ENCODE measurements at regions not wholly inside any gene's neighbourhood (a gene's known extent, or its start where the extent isn't known, plus 50 kb on each side); places are given as distances from the start of the nearest gene placed in this dataset.
"Not testable (repeated sequence)": the region's sequence is repeated elsewhere in the genome, so short reads cannot be mapped to it uniquely, and the experiment has no call there.

DNA sequence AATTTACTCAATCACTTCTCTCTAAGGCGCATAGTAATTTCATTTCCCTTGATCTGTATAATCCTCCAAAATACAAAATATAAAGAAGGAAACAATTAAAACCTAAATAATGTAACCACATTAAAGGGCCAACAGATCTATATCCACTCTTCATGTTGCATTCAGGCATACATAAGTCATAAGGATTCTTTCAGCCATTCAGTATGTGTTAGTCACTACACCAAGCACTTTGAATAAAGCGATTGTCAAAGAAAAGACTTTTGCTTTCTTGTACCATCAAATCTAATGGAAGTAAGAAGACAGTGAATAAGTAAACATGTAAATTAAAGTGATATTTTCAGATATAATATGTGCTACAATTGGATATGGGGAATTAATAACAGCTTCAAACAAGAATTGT lies 569.2 kb upstream of the PTPRD start:
- H3K27me3 ChIP-seq (ENCODE audit: insufficient read depth, poor library complexity, severe bottlenecking) = no peaks in the 10 kb centered on the region
- no peaks in the 10 kb centered on the region for H3K9me3 ChIP-seq (ENCODE audit: severe bottlenecking)
- no peaks in the 10 kb centered on the region for H3K36me3 ChIP-seq (ENCODE audit: low read depth)
- TF ChIP-seq, protein P1, sequence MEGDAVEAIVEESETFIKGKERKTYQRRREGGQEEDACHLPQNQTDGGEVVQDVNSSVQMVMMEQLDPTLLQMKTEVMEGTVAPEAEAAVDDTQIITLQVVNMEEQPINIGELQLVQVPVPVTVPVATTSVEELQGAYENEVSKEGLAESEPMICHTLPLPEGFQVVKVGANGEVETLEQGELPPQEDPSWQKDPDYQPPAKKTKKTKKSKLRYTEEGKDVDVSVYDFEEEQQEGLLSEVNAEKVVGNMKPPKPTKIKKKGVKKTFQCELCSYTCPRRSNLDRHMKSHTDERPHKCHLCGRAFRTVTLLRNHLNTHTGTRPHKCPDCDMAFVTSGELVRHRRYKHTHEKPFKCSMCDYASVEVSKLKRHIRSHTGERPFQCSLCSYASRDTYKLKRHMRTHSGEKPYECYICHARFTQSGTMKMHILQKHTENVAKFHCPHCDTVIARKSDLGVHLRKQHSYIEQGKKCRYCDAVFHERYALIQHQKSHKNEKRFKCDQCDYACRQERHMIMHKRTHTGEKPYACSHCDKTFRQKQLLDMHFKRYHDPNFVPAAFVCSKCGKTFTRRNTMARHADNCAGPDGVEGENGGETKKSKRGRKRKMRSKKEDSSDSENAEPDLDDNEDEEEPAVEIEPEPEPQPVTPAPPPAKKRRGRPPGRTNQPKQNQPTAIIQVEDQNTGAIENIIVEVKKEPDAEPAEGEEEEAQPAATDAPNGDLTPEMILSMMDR (IDR thresholded peaks at IDR 0.05; ENCODE audit: poor library complexity, severe bottlenecking) = no peak
- ATAC-seq (ENCODE audit: low read depth) (no peak), DNase-seq (ENCODE audit: low spot score) (no peak)
- H3K4me1 ChIP-seq (ENCODE audit: insufficient read depth, poor library complexity, severe bottlenecking) = no peaks in the 10 kb centered on the region
- H3K4me3 ChIP-seq (ENCODE audit: severe bottlenecking) = no peak overlapping the region
- no peak overlapping the region for H3K27ac ChIP-seq (ENCODE audit: poor library complexity, severe bottlenecking)

DNA sequence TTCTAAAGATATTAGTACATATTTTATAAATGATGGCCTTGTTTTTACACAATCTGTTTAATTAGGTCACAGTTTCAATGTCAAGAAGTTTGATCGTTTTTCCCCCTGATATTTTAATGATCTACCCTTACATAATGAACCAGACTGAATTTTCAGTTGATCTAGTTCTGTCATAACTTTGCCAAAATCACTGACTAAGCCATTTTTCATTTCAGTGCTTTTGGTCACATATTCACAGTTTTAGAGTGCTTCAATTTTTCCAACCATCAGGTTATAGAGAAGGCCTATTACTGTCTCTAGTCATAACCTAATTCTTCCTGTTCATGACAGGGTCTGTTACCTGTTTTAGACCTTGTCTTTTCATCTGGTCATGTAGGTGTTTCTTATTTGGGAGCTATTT lies 577.9 kb upstream of the PTPRD start:
- H3K4me3 ChIP-seq (ENCODE audit: severe bottlenecking) = no peak overlapping the region
- no peak for ATAC-seq (ENCODE audit: low read depth)
- no peaks in the 10 kb centered on the region for H3K9me3 ChIP-seq (ENCODE audit: severe bottlenecking)
- H3K27me3 ChIP-seq (ENCODE audit: insufficient read depth, poor library complexity, severe bottlenecking) = no peaks in the 10 kb centered on the region
- no peak for DNase-seq (ENCODE audit: low spot score)
- no peak overlapping the region for H3K27ac ChIP-seq (ENCODE audit: poor library complexity, severe bottlenecking)
- TF ChIP-seq, protein P1 (IDR thresholded peaks at IDR 0.05; ENCODE audit: poor library complexity, severe bottlenecking) = no peak
- no peaks in the 10 kb centered on the region for H3K36me3 ChIP-seq (ENCODE audit: low read depth)
- H3K4me1 ChIP-seq (ENCODE audit: insufficient read depth, poor library complexity, severe bottlenecking) = no peaks in the 10 kb centered on the region

DNA sequence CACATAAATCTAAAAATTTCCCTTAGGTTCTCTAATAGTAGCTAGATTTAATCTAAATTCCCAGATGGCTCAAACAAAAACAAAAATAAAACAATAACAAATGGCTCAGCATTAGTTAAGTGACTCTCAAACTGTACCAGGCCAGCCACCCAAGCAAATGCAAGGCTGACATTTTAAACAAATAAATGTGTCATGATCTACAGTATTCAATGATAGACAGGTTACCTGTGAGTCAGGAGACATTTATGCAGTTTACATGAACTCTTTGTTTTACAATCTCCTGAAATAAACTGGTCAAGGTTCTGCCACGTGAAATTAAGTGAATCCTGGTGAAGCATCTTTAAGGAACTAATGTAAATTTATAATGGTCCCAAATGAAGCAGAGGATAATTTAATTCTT lies 580.2 kb upstream of the PTPRD start:
- Histone ChIP-seq H3K4me3 (ENCODE audit: severe bottlenecking) (no peak overlapping the region), H3K36me3 (ENCODE audit: low read depth) (no peaks in the 10 kb centered on the region), H3K4me1 (ENCODE audit: insufficient read depth, poor library complexity, severe bottlenecking) (no peaks in the 10 kb centered on the region), H3K9me3 (ENCODE audit: severe bottlenecking) (no peaks in the 10 kb centered on the region), H3K27me3 (ENCODE audit: insufficient read depth, poor library complexity, severe bottlenecking) (no peaks in the 10 kb centered on the region), H3K27ac (ENCODE audit: poor library complexity, severe bottlenecking) (no peak overlapping the region)
- no peak for DNase-seq (ENCODE audit: low spot score)
- TF ChIP-seq, protein P1 (IDR thresholded peaks at IDR 0.05; ENCODE audit: poor library complexity, severe bottlenecking) = no peak
- 0 out of 3 replicates have a peak, but pooled peaks have one; percentile 51 for ATAC-seq (ENCODE audit: low read depth)

DNA sequence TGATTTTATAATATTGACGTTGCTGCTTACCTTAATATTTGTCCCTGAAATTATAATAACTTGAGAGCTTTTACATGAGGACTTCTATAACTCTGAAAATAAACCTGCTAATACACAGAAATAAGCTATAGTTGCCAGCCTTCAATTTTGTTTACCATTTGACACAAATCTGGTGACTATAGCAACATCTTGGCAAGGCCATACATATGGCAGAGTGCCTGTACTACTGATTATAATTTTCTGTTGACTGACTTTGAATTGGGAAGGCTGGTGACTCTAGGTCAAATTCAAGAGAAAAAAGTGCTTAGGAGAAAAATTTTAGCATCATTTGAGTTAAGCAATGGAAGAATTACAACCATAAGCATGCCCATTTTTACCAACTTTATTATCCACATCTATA lies 581.4 kb upstream of the PTPRD start:
- no peaks in the 10 kb centered on the region for H3K9me3 ChIP-seq (ENCODE audit: severe bottlenecking)

DNA sequence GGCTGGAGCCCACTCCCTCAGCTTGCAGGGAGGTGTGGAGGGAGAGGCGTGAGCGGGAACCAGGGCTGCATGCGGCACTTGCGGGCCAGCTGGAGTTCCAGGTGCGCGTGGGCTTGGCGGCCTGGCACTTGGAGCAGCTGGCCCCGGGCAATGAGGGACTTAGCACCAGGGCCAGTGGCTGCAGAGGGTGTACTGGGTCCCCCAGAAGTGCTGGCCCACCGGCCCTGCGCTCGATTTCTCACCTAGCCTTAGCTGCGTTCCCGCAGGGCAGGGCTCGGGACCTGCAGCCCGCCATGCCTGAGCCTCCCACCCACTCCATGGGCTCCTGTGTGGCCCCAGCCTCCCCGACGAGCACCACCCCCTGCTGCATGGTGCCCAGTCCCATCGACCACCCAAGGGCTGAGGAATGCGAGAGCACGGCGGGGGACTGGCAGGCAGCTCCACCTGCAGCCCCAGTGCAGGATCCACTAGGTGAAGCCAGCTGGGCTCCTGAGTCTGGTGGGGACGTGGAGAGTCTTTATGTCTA lies 584.1 kb upstream of the PTPRD start:
- not testable (repeated sequence) for DNase-seq (ENCODE audit: low spot score)

More for the DNA sequence above, 581.4 kb upstream of the PTPRD start:
- Histone ChIP-seq H3K27me3 (ENCODE audit: insufficient read depth, poor library complexity, severe bottlenecking) (no peaks in the 10 kb centered on the region), H3K4me3 (ENCODE audit: severe bottlenecking) (no peak overlapping the region), H3K4me1 (ENCODE audit: insufficient read depth, poor library complexity, severe bottlenecking) (no peaks in the 10 kb centered on the region), H3K36me3 (ENCODE audit: low read depth) (no peaks in the 10 kb centered on the region), H3K27ac (ENCODE audit: poor library complexity, severe bottlenecking) (no peak overlapping the region)
- DNase-seq (ENCODE audit: low spot score) = no peak
- TF ChIP-seq, protein P1 (IDR thresholded peaks at IDR 0.05; ENCODE audit: poor library complexity, severe bottlenecking) = no peak
- no peak for ATAC-seq (ENCODE audit: low read depth)

More for the DNA sequence above, 584.1 kb upstream of the PTPRD start:
- not testable (repeated sequence) for H3K9me3 ChIP-seq (ENCODE audit: severe bottlenecking); H3K4me1 ChIP-seq (ENCODE audit: insufficient read depth, poor library complexity, severe bottlenecking); H3K27ac ChIP-seq (ENCODE audit: poor library complexity, severe bottlenecking); ATAC-seq (ENCODE audit: low read depth); H3K27me3 ChIP-seq (ENCODE audit: insufficient read depth, poor library complexity, severe bottlenecking); H3K36me3 ChIP-seq (ENCODE audit: low read depth); H3K4me3 ChIP-seq (ENCODE audit: severe bottlenecking)

Measured in RWPE2 (cell line).